DND-41 (cell line): ENCODE measurements at regions not wholly inside any gene's neighbourhood (a gene's known extent, or its start where the extent isn't known, plus 50 kb on each side); places are given as distances from the start of the nearest gene placed in this dataset.

Source experiments
- EZH2 ChIP-seq: IDR thresholded peaks from 3 replicates; pipeline ENCODE4 v1.6.1; 2012; ENCODE audit warnings: borderline replicate concordance, low read depth, mild to moderate bottlenecking, moderate library complexity, low read length, inconsistent platforms; ENCODE audit not compliant: severe bottlenecking
- TF ChIP-seq, protein P1 (sequence below): IDR thresholded peaks from 2 replicates; pipeline ENCODE4 v1.5.1; 2012; ENCODE audit warnings: borderline replicate concordance, low read length, moderate library complexity, mild to moderate bottlenecking; ENCODE audit not compliant: poor library complexity, severe bottlenecking; ENCODE audit errors: extremely low read depth

DNA sequence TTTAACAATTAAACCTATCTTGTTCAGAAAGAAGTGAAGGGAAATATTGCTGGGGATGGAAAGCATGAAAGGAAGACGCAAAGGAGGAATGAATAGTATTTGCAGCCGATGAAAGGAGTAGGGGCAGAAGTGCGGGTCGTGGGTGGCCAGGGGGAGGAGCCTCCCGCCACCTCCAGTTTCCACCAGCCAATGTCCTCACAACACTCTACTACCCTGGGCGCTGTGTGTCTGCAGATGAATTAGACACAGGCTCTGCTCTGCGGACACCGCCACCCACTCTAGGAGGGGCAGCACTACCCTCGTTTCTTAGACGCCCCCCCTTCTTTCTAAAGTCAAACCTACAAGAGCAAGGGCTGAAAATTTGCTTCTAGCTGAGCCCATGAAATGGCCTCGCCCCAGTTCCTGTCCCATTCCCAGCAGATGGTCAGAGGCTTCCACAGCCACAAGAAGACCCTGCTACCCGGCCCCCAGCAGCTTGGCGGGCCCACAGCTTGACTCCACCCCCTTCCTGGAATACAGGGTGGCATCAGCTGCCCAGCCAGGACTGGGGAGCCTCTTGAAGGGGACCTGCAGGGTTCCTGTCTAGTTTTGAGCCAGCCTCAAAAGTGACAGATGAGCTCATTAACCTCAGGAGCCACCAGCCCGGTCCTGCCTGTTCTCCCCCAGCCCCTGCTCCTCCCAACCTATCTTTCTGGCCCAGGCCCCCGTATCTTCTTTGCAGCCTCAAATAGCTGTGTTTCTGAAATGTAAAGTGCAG is 268.1 kb downstream of the BUD13 start:
- TF ChIP-seq EZH2 = no peak
- TF ChIP-seq, protein P1, sequence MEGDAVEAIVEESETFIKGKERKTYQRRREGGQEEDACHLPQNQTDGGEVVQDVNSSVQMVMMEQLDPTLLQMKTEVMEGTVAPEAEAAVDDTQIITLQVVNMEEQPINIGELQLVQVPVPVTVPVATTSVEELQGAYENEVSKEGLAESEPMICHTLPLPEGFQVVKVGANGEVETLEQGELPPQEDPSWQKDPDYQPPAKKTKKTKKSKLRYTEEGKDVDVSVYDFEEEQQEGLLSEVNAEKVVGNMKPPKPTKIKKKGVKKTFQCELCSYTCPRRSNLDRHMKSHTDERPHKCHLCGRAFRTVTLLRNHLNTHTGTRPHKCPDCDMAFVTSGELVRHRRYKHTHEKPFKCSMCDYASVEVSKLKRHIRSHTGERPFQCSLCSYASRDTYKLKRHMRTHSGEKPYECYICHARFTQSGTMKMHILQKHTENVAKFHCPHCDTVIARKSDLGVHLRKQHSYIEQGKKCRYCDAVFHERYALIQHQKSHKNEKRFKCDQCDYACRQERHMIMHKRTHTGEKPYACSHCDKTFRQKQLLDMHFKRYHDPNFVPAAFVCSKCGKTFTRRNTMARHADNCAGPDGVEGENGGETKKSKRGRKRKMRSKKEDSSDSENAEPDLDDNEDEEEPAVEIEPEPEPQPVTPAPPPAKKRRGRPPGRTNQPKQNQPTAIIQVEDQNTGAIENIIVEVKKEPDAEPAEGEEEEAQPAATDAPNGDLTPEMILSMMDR = no peak
